ENCODE measurements at regions not wholly inside any gene's neighbourhood (a gene's known extent, or its start where the extent isn't known, plus 50 kb on each side); places are given as distances from the start of the nearest gene placed in this dataset.

DNA sequence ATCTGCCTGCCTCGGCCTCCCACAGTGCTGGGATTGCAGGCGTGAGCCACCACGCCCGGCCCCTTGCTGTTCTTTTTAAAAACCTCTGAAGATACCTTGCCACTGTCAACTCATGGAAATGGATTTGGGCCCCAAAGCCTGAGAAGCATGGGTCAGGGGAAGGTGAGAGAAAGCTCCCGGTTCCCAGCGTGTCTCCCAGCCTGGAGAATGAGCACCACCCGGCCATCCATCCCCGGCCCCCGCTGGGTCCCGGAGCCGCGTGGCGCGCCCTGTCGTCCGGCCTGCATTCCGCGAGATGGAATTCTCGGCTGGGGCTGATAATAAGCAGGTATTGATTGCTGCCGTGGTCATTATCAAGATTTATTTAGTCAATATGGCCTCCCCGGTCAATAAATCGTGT, 126.5 kb upstream of the MYL2 start:
- H3K36me3 Mint-ChIP-seq (ENCODE audit: unreplicated experiment) = no peaks in the 10 kb centered on the region
- peaks cover 2% of the 10 kb centered on the region for H3K4me1 Mint-ChIP-seq (ENCODE audit: low read depth, unreplicated experiment)
- H3K4me3 Mint-ChIP-seq (ENCODE audit: unreplicated experiment) = no peak overlapping the region
- peaks cover 3% of the 10 kb centered on the region for H3K9me3 Mint-ChIP-seq (ENCODE audit: unreplicated experiment)
- no peak for DNase-seq
- no peak overlapping the region for H3K27ac Mint-ChIP-seq (ENCODE audit: unreplicated experiment)
- H3K27me3 Mint-ChIP-seq (ENCODE audit: unreplicated experiment) = peaks cover 7% of the 10 kb centered on the region
- TF ChIP-seq, protein P1, sequence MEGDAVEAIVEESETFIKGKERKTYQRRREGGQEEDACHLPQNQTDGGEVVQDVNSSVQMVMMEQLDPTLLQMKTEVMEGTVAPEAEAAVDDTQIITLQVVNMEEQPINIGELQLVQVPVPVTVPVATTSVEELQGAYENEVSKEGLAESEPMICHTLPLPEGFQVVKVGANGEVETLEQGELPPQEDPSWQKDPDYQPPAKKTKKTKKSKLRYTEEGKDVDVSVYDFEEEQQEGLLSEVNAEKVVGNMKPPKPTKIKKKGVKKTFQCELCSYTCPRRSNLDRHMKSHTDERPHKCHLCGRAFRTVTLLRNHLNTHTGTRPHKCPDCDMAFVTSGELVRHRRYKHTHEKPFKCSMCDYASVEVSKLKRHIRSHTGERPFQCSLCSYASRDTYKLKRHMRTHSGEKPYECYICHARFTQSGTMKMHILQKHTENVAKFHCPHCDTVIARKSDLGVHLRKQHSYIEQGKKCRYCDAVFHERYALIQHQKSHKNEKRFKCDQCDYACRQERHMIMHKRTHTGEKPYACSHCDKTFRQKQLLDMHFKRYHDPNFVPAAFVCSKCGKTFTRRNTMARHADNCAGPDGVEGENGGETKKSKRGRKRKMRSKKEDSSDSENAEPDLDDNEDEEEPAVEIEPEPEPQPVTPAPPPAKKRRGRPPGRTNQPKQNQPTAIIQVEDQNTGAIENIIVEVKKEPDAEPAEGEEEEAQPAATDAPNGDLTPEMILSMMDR (IDR thresholded peaks at IDR 0.05; ENCODE audit: partially characterized antibody, unreplicated experiment) = no peak

- TF ChIP-seq, protein P1 (IDR thresholded peaks at IDR 0.05; ENCODE audit: partially characterized antibody, unreplicated experiment) = no peak
These were observed 125.6 kb upstream of the MYL2 start for GRCh38 chr12:111045941-111046340.

GRCh38 chr12:111041091-111041490, 120.7 kb upstream of the MYL2 start:
- TF ChIP-seq, protein P1 (IDR thresholded peaks at IDR 0.05; ENCODE audit: partially characterized antibody, unreplicated experiment) = no peak
- Mint-ChIP-seq H3K27me3 (ENCODE audit: unreplicated experiment) (no peaks in the 10 kb centered on the region), H3K4me3 (ENCODE audit: unreplicated experiment) (no peak overlapping the region), H3K4me1 (ENCODE audit: low read depth, unreplicated experiment) (peaks cover 14% of the 10 kb centered on the region), H3K9me3 (ENCODE audit: unreplicated experiment) (peaks cover 3% of the 10 kb centered on the region), H3K27ac (ENCODE audit: unreplicated experiment) (no peak overlapping the region), H3K36me3 (ENCODE audit: unreplicated experiment) (no peaks in the 10 kb centered on the region)
- no peak for DNase-seq

More at GRCh38 chr12:111045941-111046340, 125.6 kb upstream of the MYL2 start:
- H3K9me3 Mint-ChIP-seq (ENCODE audit: unreplicated experiment) = peaks cover 3% of the 10 kb centered on the region
- H3K4me3 Mint-ChIP-seq (ENCODE audit: unreplicated experiment) = no peak overlapping the region
- H3K4me1 Mint-ChIP-seq (ENCODE audit: low read depth, unreplicated experiment) = peaks cover 2% of the 10 kb centered on the region
- DNase-seq = no peak
- H3K36me3 Mint-ChIP-seq (ENCODE audit: unreplicated experiment) = no peaks in the 10 kb centered on the region
- H3K27ac Mint-ChIP-seq (ENCODE audit: unreplicated experiment) = no peak overlapping the region
- H3K27me3 Mint-ChIP-seq (ENCODE audit: unreplicated experiment) = peaks cover 7% of the 10 kb centered on the region

DNA sequence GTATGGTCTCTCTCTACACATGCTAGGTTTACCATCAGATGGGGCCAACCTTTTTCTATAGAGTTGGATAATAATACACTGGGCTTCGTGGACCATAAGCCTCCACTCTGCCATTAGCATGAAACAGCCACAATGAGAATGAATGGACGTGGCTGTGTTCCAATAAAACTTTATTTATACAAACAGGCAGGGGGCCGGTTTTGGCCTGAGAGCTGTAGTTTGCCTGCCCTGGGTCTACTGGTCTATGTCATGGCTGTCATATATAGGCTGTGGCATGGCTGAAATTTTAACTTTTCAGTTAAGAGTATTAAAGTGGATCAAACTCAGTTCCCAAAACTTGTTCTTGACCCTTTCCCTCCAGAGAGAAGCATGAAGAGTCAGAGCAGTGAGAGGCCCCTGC, 120.3 kb upstream of the MYL2 start:
- TF ChIP-seq, protein P1 (IDR thresholded peaks at IDR 0.05; ENCODE audit: partially characterized antibody, unreplicated experiment) = no peak
- H3K27me3 Mint-ChIP-seq (ENCODE audit: unreplicated experiment) = peaks cover 2% of the 10 kb centered on the region
- H3K9me3 Mint-ChIP-seq (ENCODE audit: unreplicated experiment) = peaks cover 5% of the 10 kb centered on the region
- no peak for DNase-seq
- H3K27ac Mint-ChIP-seq (ENCODE audit: unreplicated experiment) = no peak overlapping the region
- H3K36me3 Mint-ChIP-seq (ENCODE audit: unreplicated experiment) = no peaks in the 10 kb centered on the region
- H3K4me3 Mint-ChIP-seq (ENCODE audit: unreplicated experiment) = no peak overlapping the region
- H3K4me1 Mint-ChIP-seq (ENCODE audit: low read depth, unreplicated experiment) = peaks cover 18% of the 10 kb centered on the region

DNA sequence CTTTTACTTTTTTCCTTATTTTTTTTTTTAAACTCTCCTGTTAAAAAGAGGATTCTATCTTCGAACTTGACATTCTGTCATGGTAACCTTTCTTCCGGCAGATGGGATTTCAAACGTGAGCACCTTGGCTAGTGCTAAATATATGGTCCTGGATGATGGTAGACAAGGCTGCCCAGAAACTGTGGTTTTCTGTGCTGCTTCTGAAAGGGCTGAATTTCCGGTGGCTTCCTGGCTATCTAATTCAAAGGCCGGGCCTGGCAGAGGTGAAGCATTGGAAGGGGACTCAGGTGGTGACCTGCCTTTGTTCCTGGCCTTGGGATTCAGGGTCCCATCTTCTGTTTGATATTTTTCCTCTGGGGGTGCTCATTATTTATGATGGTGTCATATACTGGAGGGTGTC, 118.6 kb upstream of the MYL2 start:
- H3K27me3 Mint-ChIP-seq (ENCODE audit: unreplicated experiment) = peaks cover 5% of the 10 kb centered on the region
- TF ChIP-seq, protein P1 (IDR thresholded peaks at IDR 0.05; ENCODE audit: partially characterized antibody, unreplicated experiment) = no peak
- H3K36me3 Mint-ChIP-seq (ENCODE audit: unreplicated experiment) = no peaks in the 10 kb centered on the region
- no peak overlapping the region for H3K27ac Mint-ChIP-seq (ENCODE audit: unreplicated experiment)
- no peak for DNase-seq
- H3K4me1 Mint-ChIP-seq (ENCODE audit: low read depth, unreplicated experiment) = peaks cover 18% of the 10 kb centered on the region
- H3K9me3 Mint-ChIP-seq (ENCODE audit: unreplicated experiment) = peaks cover 2% of the 10 kb centered on the region
- no peak overlapping the region for H3K4me3 Mint-ChIP-seq (ENCODE audit: unreplicated experiment)

All from glutamatergic neuron (in vitro differentiated cells).